Loucy (cell line): ENCODE measurements at regions not wholly inside any gene's neighbourhood (a gene's known extent, or its start where the extent isn't known, plus 50 kb on each side); places are given as distances from the start of the nearest gene placed in this dataset.

ENCODE experiments used
- H2AFZ ChIP-seq: fragments of 200-600 bp; sonication (generic); 2 replicates; pipeline ENCODE4 v1.6.0; 2016; ENCODE audit warnings: antibody characterized with exemption, mild to moderate bottlenecking, low read length, moderate library complexity
- H3F3A ChIP-seq: fragments of 200-600 bp; 2 replicates; pipeline ENCODE4 v1.6.0; 2016; ENCODE audit warnings: antibody characterized with exemption, low read depth, mild to moderate bottlenecking
- H3K27me3 ChIP-seq: fragments of 200-600 bp; sonication (generic); 2 replicates; pipeline ENCODE4 v1.6.1; 2014; ENCODE audit warnings: low read length, mild to moderate bottlenecking; ENCODE audit not compliant: insufficient read depth, poor library complexity, severe bottlenecking
- H3K36me3 ChIP-seq: fragments of 200-600 bp; sonication (generic); 2 replicates; pipeline ENCODE4 v1.6.1; 2016; ENCODE audit warnings: low read length; ENCODE audit not compliant: insufficient read depth
- H3K4me1 ChIP-seq: fragments of 200-600 bp; sonication (generic); 2 replicates; pipeline ENCODE4 v1.5.1; 2014; ENCODE audit warnings: low read length, mild to moderate bottlenecking; ENCODE audit not compliant: insufficient read depth, poor library complexity, severe bottlenecking
- H3K4me2 ChIP-seq: fragments of 200-600 bp; sonication (generic); 2 replicates; pipeline ENCODE4 v1.6.0; 2014; ENCODE audit warnings: antibody characterized with exemption, low read length, low read depth, mild to moderate bottlenecking; ENCODE audit not compliant: poor library complexity, severe bottlenecking
- H3K4me3 ChIP-seq: fragments of 200-600 bp; sonication (generic); 2 replicates; pipeline ENCODE4 v1.5.1; 2014; ENCODE audit warnings: low read length, mild to moderate bottlenecking, mixed read lengths; ENCODE audit not compliant: poor library complexity, severe bottlenecking
- H3K79me2 ChIP-seq: fragments of 200-600 bp; sonication (generic); 2 replicates; pipeline ENCODE4 v1.6.1; 2014; ENCODE audit warnings: low read length; ENCODE audit not compliant: insufficient read depth
- H3K9ac ChIP-seq: fragments of 200-600 bp; sonication (generic); 2 replicates; pipeline ENCODE4 v1.6.0; 2014; ENCODE audit warnings: mild to moderate bottlenecking, low read depth, low read length, moderate library complexity; ENCODE audit not compliant: poor library complexity, severe bottlenecking
- H3K9me2 ChIP-seq: fragments of 200-600 bp; sonication (generic); replicated peaks from 2 replicates; pipeline ENCODE4 v1.6.1; 2016; ENCODE audit warnings: low read depth, low read length, mixed read lengths
- H3K9me3 ChIP-seq: fragments of 200-600 bp; sonication (generic); 2 replicates; pipeline ENCODE4 v1.6.1; 2014; ENCODE audit warnings: mild to moderate bottlenecking, antibody characterized with exemption, low read length, low read depth; ENCODE audit not compliant: insufficient read depth
- H4K20me1 ChIP-seq: fragments of 200-600 bp; sonication (generic); 2 replicates; pipeline ENCODE4 v1.6.0; 2014; ENCODE audit warnings: antibody characterized with exemption, low read length, mild to moderate bottlenecking; ENCODE audit not compliant: insufficient read depth, poor library complexity, severe bottlenecking
- CTCF ChIP-seq: fragments of 200-600 bp; sonication (generic); conservative IDR thresholded peaks from 2 replicates; pipeline ENCODE4 v1.5.1; 2014; ENCODE audit warnings: mild to moderate bottlenecking, antibody characterized with exemption, low read length
- EZH2phosphoT487 ChIP-seq: fragments of 200-600 bp; IDR thresholded peaks from 2 replicates; pipeline ENCODE4 v1.6.1; 2018; ENCODE audit warnings: antibody characterized with exemption, mild to moderate bottlenecking, moderate library complexity, borderline replicate concordance

DNA sequence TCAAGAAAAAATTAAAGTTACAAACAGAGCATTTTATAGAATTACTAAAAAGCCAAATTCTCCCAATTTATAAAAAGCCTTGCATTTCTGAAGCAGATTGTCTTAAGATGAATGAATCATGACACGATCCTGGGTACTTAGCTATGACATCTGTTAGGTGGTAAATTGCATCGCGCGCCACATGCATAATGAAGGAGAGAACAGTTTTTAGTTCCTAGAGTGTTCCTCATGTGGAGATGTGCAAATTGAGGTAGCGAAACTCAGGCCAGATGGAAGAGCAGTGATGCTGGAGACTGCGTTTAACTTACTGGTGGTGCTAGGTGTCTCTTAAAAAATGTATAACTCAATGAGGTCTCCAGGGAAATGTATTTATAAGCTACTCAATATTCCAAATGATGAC, 516.1 kb downstream of the EFNA5 start:
- H4K20me1 ChIP-seq: no peaks in the 10 kb centered on the region
- H3K4me3 ChIP-seq: no peak overlapping the region
- H3K9me3 ChIP-seq: no peaks in the 10 kb centered on the region
- no peak overlapping the region for H3K4me2 ChIP-seq
- no peaks in the 10 kb centered on the region for H3K79me2 ChIP-seq
- no peaks in the 10 kb centered on the region for H3K4me1 ChIP-seq
- H3K9ac ChIP-seq: no peak overlapping the region
- no peak overlapping the region for H2AFZ ChIP-seq
- no peaks in the 10 kb centered on the region for H3K27me3 ChIP-seq
- H3F3A ChIP-seq: no peaks in the 10 kb centered on the region
- TF ChIP-seq CTCF: no peak
- no peak for TF ChIP-seq EZH2phosphoT487
- H3K36me3 ChIP-seq: no peaks in the 10 kb centered on the region
- no peaks in the 10 kb centered on the region for H3K9me2 ChIP-seq

DNA sequence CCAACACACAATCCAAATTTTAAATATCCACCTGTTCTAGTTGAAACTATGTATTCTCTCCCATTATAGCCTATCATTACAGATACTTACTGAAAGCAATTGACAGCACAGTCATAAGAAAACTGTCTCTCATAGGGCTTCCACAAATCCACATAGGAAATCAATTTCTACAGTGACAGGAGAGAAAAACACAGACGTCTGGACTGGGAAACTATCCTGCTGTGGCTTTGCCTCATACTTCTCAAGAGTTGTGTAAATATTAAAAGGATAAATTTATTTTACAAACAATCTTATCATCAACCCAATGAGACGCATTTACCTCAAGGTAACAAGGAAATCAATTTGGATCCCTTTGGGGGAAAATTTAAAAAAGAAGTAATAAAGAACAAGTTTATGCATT, 517.5 kb downstream of the EFNA5 start:
- no peak for TF ChIP-seq CTCF
- TF ChIP-seq EZH2phosphoT487: no peak
- Histone ChIP-seq H3F3A (no peaks in the 10 kb centered on the region), H3K4me2 (no peak overlapping the region), H3K79me2 (no peaks in the 10 kb centered on the region), H3K27me3 (no peaks in the 10 kb centered on the region), H4K20me1 (no peaks in the 10 kb centered on the region), H3K4me1 (no peaks in the 10 kb centered on the region), H3K9me3 (no peaks in the 10 kb centered on the region), H3K9me2 (no peaks in the 10 kb centered on the region), H3K4me3 (no peak overlapping the region), H3K36me3 (no peaks in the 10 kb centered on the region), H2AFZ (no peak overlapping the region), H3K9ac (no peak overlapping the region)

DNA sequence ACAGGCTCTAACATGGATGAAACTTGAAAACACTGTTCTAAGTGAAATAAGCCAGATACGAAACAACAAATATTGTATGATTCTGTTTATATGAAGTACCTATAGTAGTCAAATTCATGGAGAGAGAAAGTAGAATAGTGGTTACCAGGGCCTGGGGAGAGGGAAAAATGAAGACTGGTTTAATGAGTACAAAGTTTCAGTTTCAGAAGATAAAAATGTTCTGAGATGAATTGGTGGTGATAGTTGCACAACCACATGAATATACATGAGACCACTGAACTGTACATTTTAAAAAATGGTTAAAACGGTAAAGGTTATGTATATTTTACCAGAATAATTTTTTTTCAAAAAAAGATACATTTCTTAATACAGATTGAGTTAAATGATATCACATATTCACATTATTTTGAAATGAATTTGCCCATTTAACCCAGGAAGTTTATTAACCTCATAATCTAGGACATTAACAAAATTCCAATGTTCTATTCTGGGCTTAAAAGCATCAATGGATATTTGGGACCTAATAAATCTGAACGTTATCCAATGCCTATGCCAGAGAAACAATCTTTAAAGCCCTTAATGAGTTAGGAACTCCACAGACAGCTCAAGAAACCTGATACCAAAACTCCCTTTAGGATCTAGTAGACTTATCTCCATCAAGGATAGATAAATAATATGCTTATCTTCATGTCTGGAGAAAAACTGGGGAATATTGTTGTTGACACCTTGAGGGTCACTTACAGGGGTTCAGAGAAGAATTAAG, 521.3 kb downstream of the EFNA5 start:
- no peak overlapping the region for H3K4me3 ChIP-seq

More for the DNA sequence above, 521.3 kb downstream of the EFNA5 start:
- TF ChIP-seq CTCF (no peak), EZH2phosphoT487 (no peak)
- no peaks in the 10 kb centered on the region for H3K36me3 ChIP-seq
- H3K79me2 ChIP-seq: no peaks in the 10 kb centered on the region
- H3K27me3 ChIP-seq: no peaks in the 10 kb centered on the region
- no peaks in the 10 kb centered on the region for H3K9me3 ChIP-seq
- H3K9ac ChIP-seq: no peak overlapping the region
- H3K4me1 ChIP-seq: no peaks in the 10 kb centered on the region
- no peaks in the 10 kb centered on the region for H3K9me2 ChIP-seq
- no peaks in the 10 kb centered on the region for H3F3A ChIP-seq
- H3K4me2 ChIP-seq: no peak overlapping the region
- no peaks in the 10 kb centered on the region for H4K20me1 ChIP-seq
- H2AFZ ChIP-seq: no peak overlapping the region
